ENCODE measurements at regions not wholly inside any gene's neighbourhood (a gene's known extent, or its start where the extent isn't known, plus 50 kb on each side); places are given as distances from the start of the nearest gene placed in this dataset.
"Not testable (repeated sequence)": the region's sequence is repeated elsewhere in the genome, so short reads cannot be mapped to it uniquely, and the experiment has no call there.

DNA sequence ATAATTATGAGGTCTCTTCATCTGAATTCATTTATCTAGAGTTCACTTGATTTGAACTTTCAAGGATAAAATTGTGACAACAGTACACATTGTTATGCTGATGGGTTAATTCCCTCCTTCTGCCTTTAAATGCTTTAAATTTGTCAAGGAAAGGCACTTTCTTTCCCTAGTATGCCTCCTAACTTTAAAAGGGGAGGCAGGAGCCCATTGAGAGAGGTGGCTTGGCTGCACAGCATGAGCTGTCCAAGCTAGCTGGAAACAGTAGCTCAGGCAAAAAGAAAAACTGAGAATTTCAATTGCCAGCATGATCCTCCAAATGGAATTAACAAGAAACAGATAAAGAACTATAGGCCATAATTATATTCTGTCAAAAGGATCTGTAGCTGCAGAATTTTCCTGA is 243.3 kb upstream of the GRIK2 start:
- POLR2A ChIA-PET = interaction anchor here (0.6 kb wide), 1 partner anchor 57 kb away, joined by 4 read pairs; no protein-coding TSS in a partner anchor
- H3K4me3 ChIP-seq (ENCODE audit: control insufficient read depth in 1 of 7, extremely low read depth in 1 of 7, insufficient read depth in 4 of 7, low read depth in 2 of 7, low read length in 6 of 7) = no peak overlapping the region
- H3K9me3 ChIP-seq (ENCODE audit: control extremely low read depth in 1 of 5, control insufficient read depth in 4 of 5, insufficient read depth in 2 of 5, low read depth in 1 of 5, low read length in 4 of 5) = no peaks in the 10 kb centered on the region
- H3K36me3 ChIP-seq (ENCODE audit: control insufficient read depth in 4 of 4, insufficient read depth in 4 of 4, low read length in 3 of 4) = no peaks in the 10 kb centered on the region
- no peak for DNase-seq
- no peaks in the 10 kb centered on the region for H3K27me3 ChIP-seq (replicated peaks in 2 of 5; ENCODE audit: control insufficient read depth in 4 of 5, insufficient read depth in 5 of 5, low read length in 4 of 5)
- H3K4me1 ChIP-seq (ENCODE audit: control extremely low read depth in 1 of 4, control insufficient read depth in 4 of 4, insufficient read depth in 4 of 4, low read length in 3 of 4) = no peaks in the 10 kb centered on the region
- CTCF ChIA-PET = no interaction called here
- H3K27ac ChIP-seq (ENCODE audit: insufficient read depth in 1 of 2, low read depth in 1 of 2, low read length in 2 of 2, poor library complexity in 1 of 2, severe bottlenecking in 2 of 2) = no peak overlapping the region

DNA sequence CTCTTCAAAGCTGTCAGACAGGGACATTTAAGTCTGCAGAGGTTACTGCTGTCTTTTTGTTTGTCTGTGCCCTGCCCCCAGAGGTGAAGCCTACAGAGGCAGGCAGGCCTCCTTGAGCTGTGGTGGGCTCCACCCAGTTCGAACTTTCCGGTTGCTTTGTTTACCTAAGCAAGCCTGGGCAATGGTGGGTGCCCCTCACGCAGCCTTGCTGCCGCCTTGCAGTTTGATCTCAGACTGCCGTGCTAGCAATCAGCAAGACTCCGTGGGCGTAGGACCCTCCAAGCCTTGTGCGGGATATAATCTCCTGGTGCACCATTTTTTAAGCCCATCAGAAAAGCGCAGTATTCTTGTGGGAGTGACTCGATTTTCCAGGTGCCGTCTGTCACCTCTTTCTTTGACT is 235.9 kb upstream of the GRIK2 start:
- H3K9me3 ChIP-seq (ENCODE audit: control extremely low read depth in 1 of 5, control insufficient read depth in 4 of 5, insufficient read depth in 2 of 5, low read depth in 1 of 5, low read length in 4 of 5); POLR2A ChIA-PET; H3K36me3 ChIP-seq (ENCODE audit: control insufficient read depth in 4 of 4, insufficient read depth in 4 of 4, low read length in 3 of 4); H3K4me1 ChIP-seq (ENCODE audit: control extremely low read depth in 1 of 4, control insufficient read depth in 4 of 4, insufficient read depth in 4 of 4, low read length in 3 of 4); H3K4me3 ChIP-seq (ENCODE audit: control insufficient read depth in 1 of 7, extremely low read depth in 1 of 7, insufficient read depth in 4 of 7, low read depth in 2 of 7, low read length in 6 of 7); CTCF ChIA-PET; DNase-seq; H3K27me3 ChIP-seq (replicated peaks in 2 of 5; ENCODE audit: control insufficient read depth in 4 of 5, insufficient read depth in 5 of 5, low read length in 4 of 5); H3K27ac ChIP-seq (ENCODE audit: insufficient read depth in 1 of 2, low read depth in 1 of 2, low read length in 2 of 2, poor library complexity in 1 of 2, severe bottlenecking in 2 of 2): not testable (repeated sequence)
- WGBS (ENCODE audit: insufficient coverage) = 98% methylated on average over 11 of the region's 11 CpGs

DNA sequence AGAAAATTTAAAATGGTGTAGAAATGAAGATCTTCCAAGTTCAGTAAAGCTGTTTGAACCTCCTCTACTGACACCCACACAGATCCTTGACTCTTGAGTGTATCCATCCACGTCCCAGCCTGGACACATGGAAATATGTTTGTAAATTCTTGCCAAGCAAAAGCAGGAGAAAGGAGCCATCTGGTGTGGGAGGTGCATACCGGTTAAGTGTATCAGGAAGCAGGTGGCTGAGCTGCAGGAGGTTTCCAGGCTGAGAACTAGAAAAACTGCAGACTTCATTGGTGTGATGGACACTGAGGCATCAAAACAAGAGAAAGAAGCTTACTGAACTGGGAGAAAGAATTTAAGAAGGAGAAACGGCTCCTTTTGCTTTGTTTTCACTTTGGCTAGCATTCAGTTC is 229.9 kb upstream of the GRIK2 start:
- no peaks in the 10 kb centered on the region for H3K27me3 ChIP-seq (replicated peaks in 2 of 5; ENCODE audit: control insufficient read depth in 4 of 5, insufficient read depth in 5 of 5, low read length in 4 of 5)
- POLR2A ChIA-PET = no interaction called here
- no peaks in the 10 kb centered on the region for H3K9me3 ChIP-seq (ENCODE audit: control extremely low read depth in 1 of 5, control insufficient read depth in 4 of 5, insufficient read depth in 2 of 5, low read depth in 1 of 5, low read length in 4 of 5)
- WGBS (ENCODE audit: insufficient coverage) = 91% methylated on average over 2 of the region's 3 CpGs
- no peak overlapping the region for H3K4me3 ChIP-seq (ENCODE audit: control insufficient read depth in 1 of 7, extremely low read depth in 1 of 7, insufficient read depth in 4 of 7, low read depth in 2 of 7, low read length in 6 of 7)
- no peak for DNase-seq
- CTCF ChIA-PET = no interaction called here
- H3K27ac ChIP-seq (ENCODE audit: insufficient read depth in 1 of 2, low read depth in 1 of 2, low read length in 2 of 2, poor library complexity in 1 of 2, severe bottlenecking in 2 of 2) = no peak overlapping the region
- H3K36me3 ChIP-seq (ENCODE audit: control insufficient read depth in 4 of 4, insufficient read depth in 4 of 4, low read length in 3 of 4) = no peaks in the 10 kb centered on the region
- no peaks in the 10 kb centered on the region for H3K4me1 ChIP-seq (ENCODE audit: control extremely low read depth in 1 of 4, control insufficient read depth in 4 of 4, insufficient read depth in 4 of 4, low read length in 3 of 4)

GRCh38 chr6:101167638-101168037 is 225.9 kb upstream of the GRIK2 start:
- H3K27me3 ChIP-seq (replicated peaks in 2 of 5; ENCODE audit: control insufficient read depth in 4 of 5, insufficient read depth in 5 of 5, low read length in 4 of 5) = no peaks in the 10 kb centered on the region
- no peaks in the 10 kb centered on the region for H3K36me3 ChIP-seq (ENCODE audit: control insufficient read depth in 4 of 4, insufficient read depth in 4 of 4, low read length in 3 of 4)
- CTCF ChIA-PET = interaction anchor here (0.6 kb wide), 2 partner anchors 8 to 9 kb away, joined by 3 to 4 read pairs; no protein-coding TSS in a partner anchor
- peaks cover 0 to 2% (median 0%) of the 10 kb centered on the region in 5 experiments for H3K9me3 ChIP-seq (ENCODE audit: control extremely low read depth in 1 of 5, control insufficient read depth in 4 of 5, insufficient read depth in 2 of 5, low read depth in 1 of 5, low read length in 4 of 5)
- no peak for DNase-seq
- no peak overlapping the region for H3K27ac ChIP-seq (ENCODE audit: insufficient read depth in 1 of 2, low read depth in 1 of 2, low read length in 2 of 2, poor library complexity in 1 of 2, severe bottlenecking in 2 of 2)
- H3K4me3 ChIP-seq (ENCODE audit: control insufficient read depth in 1 of 7, extremely low read depth in 1 of 7, insufficient read depth in 4 of 7, low read depth in 2 of 7, low read length in 6 of 7) = no peak overlapping the region
- H3K4me1 ChIP-seq (ENCODE audit: control extremely low read depth in 1 of 4, control insufficient read depth in 4 of 4, insufficient read depth in 4 of 4, low read length in 3 of 4) = no peaks in the 10 kb centered on the region
- POLR2A ChIA-PET = no interaction called here
- 98% methylated on average over 13 of the region's 14 CpGs for WGBS (ENCODE audit: insufficient coverage)

- H3K27ac ChIP-seq (ENCODE audit: insufficient read depth in 1 of 2, low read depth in 1 of 2, low read length in 2 of 2, poor library complexity in 1 of 2, severe bottlenecking in 2 of 2); POLR2A ChIA-PET; H3K36me3 ChIP-seq (ENCODE audit: control insufficient read depth in 4 of 4, insufficient read depth in 4 of 4, low read length in 3 of 4); DNase-seq; H3K9me3 ChIP-seq (ENCODE audit: control extremely low read depth in 1 of 5, control insufficient read depth in 4 of 5, insufficient read depth in 2 of 5, low read depth in 1 of 5, low read length in 4 of 5); H3K27me3 ChIP-seq (replicated peaks in 2 of 5; ENCODE audit: control insufficient read depth in 4 of 5, insufficient read depth in 5 of 5, low read length in 4 of 5); H3K4me1 ChIP-seq (ENCODE audit: control extremely low read depth in 1 of 4, control insufficient read depth in 4 of 4, insufficient read depth in 4 of 4, low read length in 3 of 4); H3K4me3 ChIP-seq (ENCODE audit: control insufficient read depth in 1 of 7, extremely low read depth in 1 of 7, insufficient read depth in 4 of 7, low read depth in 2 of 7, low read length in 6 of 7); CTCF ChIA-PET: not testable (repeated sequence)
- WGBS (ENCODE audit: insufficient coverage) = no CpG with 5 or more reads among the region's 4 CpGs
These were observed 222.5 kb upstream of the GRIK2 start for GRCh38 chr6:101171049-101171448.

DNA sequence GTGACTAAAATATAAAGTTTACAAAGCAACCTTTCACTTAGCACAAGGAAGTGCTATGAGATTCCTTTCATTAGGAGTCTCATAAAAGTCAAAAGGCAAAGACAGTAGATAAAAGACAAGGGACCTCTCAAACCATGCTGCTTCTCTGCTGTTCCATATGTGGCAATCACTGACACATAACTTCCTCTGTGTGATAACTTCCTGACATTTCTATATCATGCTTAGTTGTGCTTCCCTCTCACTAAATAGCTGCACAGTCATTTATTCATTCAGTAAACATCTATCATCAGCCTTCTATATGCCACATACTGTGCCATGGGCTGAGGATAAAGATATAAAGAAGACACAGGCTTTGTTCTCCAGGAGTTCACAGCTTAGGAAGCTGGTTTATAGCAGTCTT is 214.8 kb upstream of the GRIK2 start:
- ChIA-PET POLR2A (interaction anchor here (0.7 kb wide), 1 partner anchor 288 kb away, joined by 3 read pairs; no protein-coding TSS in a partner anchor), CTCF (no interaction called here)
- DNase-seq = no peak
- H3K4me3 ChIP-seq (ENCODE audit: control insufficient read depth in 1 of 7, extremely low read depth in 1 of 7, insufficient read depth in 4 of 7, low read depth in 2 of 7, low read length in 6 of 7) = no peak overlapping the region
- no peaks in the 10 kb centered on the region for H3K9me3 ChIP-seq (ENCODE audit: control extremely low read depth in 1 of 5, control insufficient read depth in 4 of 5, insufficient read depth in 2 of 5, low read depth in 1 of 5, low read length in 4 of 5)
- no peaks in the 10 kb centered on the region for H3K4me1 ChIP-seq (ENCODE audit: control extremely low read depth in 1 of 4, control insufficient read depth in 4 of 4, insufficient read depth in 4 of 4, low read length in 3 of 4)
- no peaks in the 10 kb centered on the region for H3K36me3 ChIP-seq (ENCODE audit: control insufficient read depth in 4 of 4, insufficient read depth in 4 of 4, low read length in 3 of 4)
- H3K27me3 ChIP-seq (replicated peaks in 2 of 5; ENCODE audit: control insufficient read depth in 4 of 5, insufficient read depth in 5 of 5, low read length in 4 of 5) = no peaks in the 10 kb centered on the region
- H3K27ac ChIP-seq (ENCODE audit: insufficient read depth in 1 of 2, low read depth in 1 of 2, low read length in 2 of 2, poor library complexity in 1 of 2, severe bottlenecking in 2 of 2) = no peak overlapping the region

- no peaks in the 10 kb centered on the region for H3K36me3 ChIP-seq (ENCODE audit: control insufficient read depth in 4 of 4, insufficient read depth in 4 of 4, low read length in 3 of 4)
- no peaks in the 10 kb centered on the region for H3K4me1 ChIP-seq (ENCODE audit: control extremely low read depth in 1 of 4, control insufficient read depth in 4 of 4, insufficient read depth in 4 of 4, low read length in 3 of 4)
- no peak overlapping the region for H3K27ac ChIP-seq (ENCODE audit: insufficient read depth in 1 of 2, low read depth in 1 of 2, low read length in 2 of 2, poor library complexity in 1 of 2, severe bottlenecking in 2 of 2)
- 100% methylated on average over 4 of the region's 6 CpGs for WGBS (ENCODE audit: insufficient coverage)
- no peaks in the 10 kb centered on the region for H3K27me3 ChIP-seq (replicated peaks in 2 of 5; ENCODE audit: control insufficient read depth in 4 of 5, insufficient read depth in 5 of 5, low read length in 4 of 5)
- no peaks in the 10 kb centered on the region for H3K9me3 ChIP-seq (ENCODE audit: control extremely low read depth in 1 of 5, control insufficient read depth in 4 of 5, insufficient read depth in 2 of 5, low read depth in 1 of 5, low read length in 4 of 5)
- POLR2A ChIA-PET = interaction anchor here (0.6 kb wide), 1 partner anchor 515 kb away, joined by 8 read pairs; no protein-coding TSS in a partner anchor
- CTCF ChIA-PET = no interaction called here
- no peak for DNase-seq
- no peak overlapping the region for H3K4me3 ChIP-seq (ENCODE audit: control insufficient read depth in 1 of 7, extremely low read depth in 1 of 7, insufficient read depth in 4 of 7, low read depth in 2 of 7, low read length in 6 of 7)
These were observed 212.5 kb upstream of the GRIK2 start for GRCh38 chr6:101181006-101181405.

Data from common myeloid progenitor, CD34-positive (primary cell).